Heart left ventricle (tissue), 13 donors: ENCODE measurements at regions not wholly inside any gene's neighbourhood (a gene's known extent, or its start where the extent isn't known, plus 50 kb on each side); places are given as distances from the start of the nearest gene placed in this dataset.

Source experiments
- CTCF ChIP-seq, 12 donors: fragments of 200-600 bp; sonication (generic) in 4 of 12; IDR thresholded peaks; one replicate each; pipeline versions ENCODE4 v1.5.0 to v1.8.0; 2018 to 2022; ENCODE audit warnings: antibody characterized with exemption in 12 of 12, mild to moderate bottlenecking in 5 of 12
- POLR2A ChIP-seq, 2 donors: fragments of 450-650 bp; IDR thresholded peaks; one replicate each; pipeline ENCODE4 v1.6.1; 2017; ENCODE audit warnings: antibody characterized with exemption in 2 of 2, mild to moderate bottlenecking in 2 of 2, moderate library complexity in 2 of 2
- donor health status: ischemic (EF 13 %, LVEDD 7.1; RV severe dilation, severe dysfunction).
- donor health status: DM: no; HTN: yes; CAD: no.
- donor health status: DM: no; HTN: no; CAD: no.
- donor health status: ischemic (EF 25% LVEDD 6.9; RV normal size, moderate dysfunction).
- donor health status: ischemic (EF 25% LVEDD 5.7; RV mildly dilated, moderate dysfunction).
- donor health status: ischemic (EF 35%, LVEDD 5.7; RV mildly dilated, moderate dysfunction).
- donor health status: nonischemic (EF 11% LVEDD 7.7; RV severe dilation, severe dysfunction).
- donor health status: DM: yes; HTN: yes; CAD: no.
- donor health status: PGD.
- donor health status: ischemic (EF 29% LVEDD 5.4; RV normal size, mild dysfunction).
- donor health status: nonischemic (EF 23%, LVEDD 6.1; RV moderate dilation, normal function).

DNA sequence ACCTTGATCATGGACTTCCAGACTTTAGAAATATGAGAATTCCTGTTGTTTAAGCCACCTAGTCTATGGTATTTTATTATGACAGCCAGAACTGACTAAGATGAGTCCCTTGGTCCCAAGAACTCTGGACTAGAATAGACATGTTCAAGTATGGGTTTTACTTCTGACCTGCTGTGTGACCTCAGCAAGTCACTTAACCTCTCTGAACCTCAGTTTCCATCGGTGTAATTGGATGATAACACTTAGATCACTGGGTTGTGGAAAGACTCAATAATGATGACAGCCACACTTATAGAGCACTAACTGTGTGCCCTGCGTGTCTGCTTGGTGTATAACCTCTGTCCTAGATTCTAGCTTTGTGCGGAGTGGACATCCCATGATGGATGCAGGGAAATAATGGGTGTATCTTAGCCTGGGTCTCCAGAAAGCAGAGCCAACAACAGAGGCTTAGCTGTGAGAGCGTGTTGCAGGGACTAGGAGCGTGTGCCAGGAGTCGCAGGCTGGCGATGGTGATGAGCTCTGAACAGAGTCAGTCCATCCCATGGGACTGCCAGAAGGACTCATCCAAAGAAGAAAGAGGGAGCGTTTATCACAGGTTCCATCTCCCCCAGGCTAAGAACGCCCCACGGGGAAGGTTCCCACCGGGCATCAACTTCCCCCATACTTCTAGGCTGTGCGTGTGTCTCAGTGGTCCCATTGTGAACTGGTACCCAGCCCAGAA, 93.2 kb upstream of the TP53I11 start:
- no peak for TF ChIP-seq CTCF (IDR thresholded peaks at IDR 0.05)
- no peak for TF ChIP-seq POLR2A (IDR thresholded peaks at IDR 0.05)
